ENCODE measurements at regions not wholly inside any gene's neighbourhood (a gene's known extent, or its start where the extent isn't known, plus 50 kb on each side); places are given as distances from the start of the nearest gene placed in this dataset.

GRCh38 chr13:31914843-31915242 lies 116.7 kb upstream of the FRY start:
- Histone ChIP-seq H3K9me3 (no peaks in the 10 kb centered on the region), H3K4me1 (peaks cover 11% of the 10 kb centered on the region), H3K27ac (no peak overlapping the region), H3K36me3 (no peaks in the 10 kb centered on the region), H3K27me3 (no peaks in the 10 kb centered on the region), H3K4me3 (no peak overlapping the region)
- WGBS: 98% methylated on average over 4 of the region's 4 CpGs
- no peak for TF ChIP-seq POLR2A (IDR thresholded peaks at IDR 0.05)
- no peak for TF ChIP-seq EP300 (IDR thresholded peaks at IDR 0.05)
- TF ChIP-seq CTCF (IDR thresholded peaks at IDR 0.05): no peak
- no peak for TF ChIP-seq POLR2AphosphoS5 (IDR thresholded peaks at IDR 0.05)
- no peak for DNase-seq (ENCODE audit: low spot score in 2 of 2)

- WGBS: 86% methylated on average over 2 of the region's 2 CpGs
- Histone ChIP-seq H3K4me3 (no peak overlapping the region), H3K36me3 (no peaks in the 10 kb centered on the region), H3K27me3 (no peaks in the 10 kb centered on the region), H3K9me3 (no peaks in the 10 kb centered on the region), H3K4me1 (peaks cover 4% of the 10 kb centered on the region), H3K27ac (no peak overlapping the region)
- no peak for DNase-seq (ENCODE audit: low spot score in 2 of 2)
- TF ChIP-seq EP300 (IDR thresholded peaks at IDR 0.05) (no peak), POLR2A (IDR thresholded peaks at IDR 0.05) (no peak), CTCF (IDR thresholded peaks at IDR 0.05) (no peak), POLR2AphosphoS5 (IDR thresholded peaks at IDR 0.05) (no peak)
Observed at GRCh38 chr13:31918707-31919106, 112.9 kb upstream of the FRY start.

GRCh38 chr13:31919241-31919640 lies 112.3 kb upstream of the FRY start:
- Histone ChIP-seq H3K4me1 (peaks cover 4% of the 10 kb centered on the region), H3K4me3 (no peak overlapping the region), H3K36me3 (no peaks in the 10 kb centered on the region), H3K27me3 (no peaks in the 10 kb centered on the region), H3K9me3 (no peaks in the 10 kb centered on the region), H3K27ac (no peak overlapping the region)
- DNase-seq (ENCODE audit: low spot score in 2 of 2): no peak
- TF ChIP-seq EP300 (IDR thresholded peaks at IDR 0.05): no peak
- 98% methylated on average over 2 of the region's 2 CpGs for WGBS

- Histone ChIP-seq H3K27ac (no peak overlapping the region), H3K27me3 (no peaks in the 10 kb centered on the region), H3K4me1 (peaks cover 5% of the 10 kb centered on the region), H3K36me3 (no peaks in the 10 kb centered on the region), H3K9me3 (no peaks in the 10 kb centered on the region), H3K4me3 (no peak overlapping the region)
- DNase-seq (ENCODE audit: low spot score in 2 of 2): no peak
- 55% methylated on average over 4 of the region's 4 CpGs for WGBS
- TF ChIP-seq CTCF (IDR thresholded peaks at IDR 0.05) (no peak), POLR2A (IDR thresholded peaks at IDR 0.05) (no peak), POLR2AphosphoS5 (IDR thresholded peaks at IDR 0.05) (no peak), EP300 (IDR thresholded peaks at IDR 0.05) (no peak)
Observed at GRCh38 chr13:31919971-31920726, 111.4 kb upstream of the FRY start.

- DNase-seq (ENCODE audit: low spot score in 2 of 2): no peak
- Histone ChIP-seq H3K9me3 (no peaks in the 10 kb centered on the region), H3K36me3 (no peaks in the 10 kb centered on the region), H3K27me3 (no peaks in the 10 kb centered on the region), H3K27ac (no peak overlapping the region), H3K4me1 (peaks cover 7% of the 10 kb centered on the region), H3K4me3 (no peak overlapping the region)
- 80% methylated on average over 2 of the region's 2 CpGs for WGBS
- no peak for TF ChIP-seq POLR2A (IDR thresholded peaks at IDR 0.05)
- no peak for TF ChIP-seq POLR2AphosphoS5 (IDR thresholded peaks at IDR 0.05)
- TF ChIP-seq EP300 (IDR thresholded peaks at IDR 0.05): no peak
- no peak for TF ChIP-seq CTCF (IDR thresholded peaks at IDR 0.05)
Observed at GRCh38 chr13:31920727-31921100, 110.9 kb upstream of the FRY start.

- no peaks in the 10 kb centered on the region for H3K36me3 ChIP-seq
- no peak overlapping the region for H3K27ac ChIP-seq
- WGBS: 96% methylated on average over 1 of the region's 1 CpG
- peaks cover 16% of the 10 kb centered on the region for H3K4me1 ChIP-seq
- no peaks in the 10 kb centered on the region for H3K9me3 ChIP-seq
- H3K27me3 ChIP-seq: no peaks in the 10 kb centered on the region
- TF ChIP-seq POLR2A (IDR thresholded peaks at IDR 0.05) (no peak), POLR2AphosphoS5 (IDR thresholded peaks at IDR 0.05) (no peak), CTCF (IDR thresholded peaks at IDR 0.05) (no peak), EP300 (IDR thresholded peaks at IDR 0.05) (no peak)
- no peak for DNase-seq (ENCODE audit: low spot score in 2 of 2)
- no peak overlapping the region for H3K4me3 ChIP-seq
Observed at GRCh38 chr13:31922724-31923123, 108.8 kb upstream of the FRY start.
